ENCODE measurements at regions not wholly inside any gene's neighbourhood (a gene's known extent, or its start where the extent isn't known, plus 50 kb on each side); places are given as distances from the start of the nearest gene placed in this dataset.
"Not testable (repeated sequence)": the region's sequence is repeated elsewhere in the genome, so short reads cannot be mapped to it uniquely, and the experiment has no call there.

DNA sequence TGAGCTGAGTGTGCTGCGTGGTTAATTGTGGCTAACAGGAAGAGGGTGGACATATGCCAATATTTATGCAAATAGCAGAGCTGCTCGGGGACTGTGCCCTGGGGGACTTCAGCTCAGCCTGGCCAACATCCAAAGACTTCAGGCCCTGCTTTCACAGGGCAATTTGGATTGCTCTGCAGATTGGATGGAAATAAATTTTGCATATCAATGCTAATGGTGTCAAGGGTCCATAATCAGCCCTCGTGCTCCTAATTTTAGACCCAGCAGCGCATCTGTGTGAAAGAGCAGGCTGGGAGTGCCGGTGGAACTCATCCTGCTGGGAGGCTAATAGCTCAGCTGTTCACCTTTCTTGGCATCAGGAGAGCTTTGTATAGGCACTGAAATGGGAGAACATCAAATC is 270.1 kb downstream of the TCERG1L start:
- DNase-seq, result no peak

- DNase-seq, result not testable (repeated sequence)
Observed at GRCh38 chr10:131042015-131042414, 269.5 kb downstream of the TCERG1L start.
